Duodenal mucosa (tissue), 2 donors: ENCODE measurements at regions not wholly inside any gene's neighbourhood (a gene's known extent, or its start where the extent isn't known, plus 50 kb on each side); places are given as distances from the start of the nearest gene placed in this dataset.
"Not testable (repeated sequence)": the region's sequence is repeated elsewhere in the genome, so short reads cannot be mapped to it uniquely, and the experiment has no call there.

Experiments used
- H3K27ac ChIP-seq: one replicate; pipeline ENCODE4 v1.7.0; 2013; ENCODE audit warnings: low read depth, low read length
- H3K27me3 ChIP-seq, 2 donors: one replicate each; pipeline ENCODE4 v1.7.0; 2013; ENCODE audit warnings: low read length in 2 of 2, control low read depth in 1 of 2; ENCODE audit not compliant: insufficient read depth in 2 of 2, control insufficient read depth in 1 of 2
- H3K36me3 ChIP-seq, 2 donors: one replicate each; pipeline ENCODE4 v1.7.0; 2013; ENCODE audit warnings: low read length in 2 of 2, control low read depth in 1 of 2; ENCODE audit not compliant: insufficient read depth in 2 of 2, control insufficient read depth in 1 of 2
- H3K4me1 ChIP-seq, 2 donors: one replicate each; pipeline ENCODE4 v1.7.0; 2013; ENCODE audit warnings: low read length in 2 of 2, control low read depth in 1 of 2; ENCODE audit not compliant: insufficient read depth in 2 of 2, control insufficient read depth in 1 of 2
- H3K4me3 ChIP-seq, 2 donors: one replicate each; pipeline ENCODE4 v1.7.0; 2013; ENCODE audit warnings: low read length in 2 of 2, low read depth in 1 of 2
- H3K9ac ChIP-seq, 2 donors: one replicate each; pipeline ENCODE4 v1.7.0; 2013; ENCODE audit warnings: low read length in 2 of 2, low read depth in 1 of 2
- H3K9me3 ChIP-seq, 2 donors: one replicate each; pipeline ENCODE4 v1.7.0; 2013; ENCODE audit warnings: low read length in 2 of 2, control low read depth in 1 of 2; ENCODE audit not compliant: control insufficient read depth in 1 of 2

DNA sequence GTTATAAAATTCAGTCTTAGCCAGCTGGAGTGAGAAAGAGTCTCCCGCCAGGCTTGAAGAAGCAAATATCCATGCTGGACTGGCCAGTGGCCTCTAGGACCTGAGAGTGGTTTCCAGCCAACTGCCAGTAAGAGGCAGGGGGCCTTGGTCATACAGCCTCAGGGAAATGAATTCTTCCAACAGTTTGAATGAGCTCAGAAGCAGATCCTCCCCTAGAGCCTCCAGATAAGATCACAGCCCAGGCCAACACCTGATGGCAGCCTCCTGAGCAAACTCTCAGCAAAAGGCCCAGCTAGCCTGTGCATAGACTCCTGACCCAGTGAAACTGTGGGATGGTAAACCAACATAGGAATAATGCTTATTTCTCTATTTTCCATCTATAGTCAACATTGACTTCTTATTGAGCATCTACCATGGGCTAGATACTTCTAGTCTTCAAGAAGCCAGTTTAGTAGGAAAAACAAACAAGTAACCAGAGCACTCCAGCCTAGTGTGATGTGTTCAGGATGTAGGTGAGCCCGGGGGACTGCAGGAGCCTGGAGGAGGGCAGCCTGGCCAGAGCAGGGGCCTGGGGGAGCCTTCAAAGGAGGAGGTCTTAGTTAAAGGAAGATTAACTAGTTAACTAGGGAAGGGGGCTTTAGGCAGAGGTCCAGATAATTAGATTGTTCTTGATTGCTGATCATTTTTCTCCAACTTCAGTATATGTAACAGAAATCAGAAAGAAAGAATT lies 115.4 kb upstream of the ADO start:
- Histone ChIP-seq H3K4me3 (no peak overlapping the region), H3K27ac (no peak overlapping the region)

DNA sequence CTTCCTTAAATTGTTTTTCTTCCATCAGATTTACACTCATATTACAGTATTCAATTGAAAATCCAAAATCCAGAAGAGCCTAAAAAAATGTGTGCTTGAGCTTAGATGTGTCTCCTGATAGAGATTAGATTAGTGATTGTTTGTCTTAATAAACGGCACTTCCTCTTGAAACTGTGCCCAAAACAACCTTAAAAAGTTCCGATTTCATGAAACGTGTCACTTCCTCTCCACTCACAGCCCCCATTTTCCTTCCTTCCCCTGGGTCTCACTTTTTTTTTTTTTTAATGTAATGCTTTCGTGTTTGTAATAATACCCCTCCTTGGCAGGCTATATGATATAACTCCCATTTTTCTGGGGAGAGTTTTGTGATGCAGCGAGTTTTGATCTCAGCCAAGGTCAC lies 114.8 kb upstream of the ADO start:
- no peak overlapping the region for H3K4me3 ChIP-seq
- H3K27ac ChIP-seq, result no peak overlapping the region

More for the DNA sequence above, 115.4 kb upstream of the ADO start:
- Histone ChIP-seq H3K9me3 (no peaks in the 10 kb centered on the region), H3K36me3 (no peaks in the 10 kb centered on the region), H3K27me3 (no peaks in the 10 kb centered on the region), H3K4me1 (peaks cover 2 to 7% of the 10 kb centered on the region in 2 donors), H3K9ac (no peak overlapping the region)

DNA sequence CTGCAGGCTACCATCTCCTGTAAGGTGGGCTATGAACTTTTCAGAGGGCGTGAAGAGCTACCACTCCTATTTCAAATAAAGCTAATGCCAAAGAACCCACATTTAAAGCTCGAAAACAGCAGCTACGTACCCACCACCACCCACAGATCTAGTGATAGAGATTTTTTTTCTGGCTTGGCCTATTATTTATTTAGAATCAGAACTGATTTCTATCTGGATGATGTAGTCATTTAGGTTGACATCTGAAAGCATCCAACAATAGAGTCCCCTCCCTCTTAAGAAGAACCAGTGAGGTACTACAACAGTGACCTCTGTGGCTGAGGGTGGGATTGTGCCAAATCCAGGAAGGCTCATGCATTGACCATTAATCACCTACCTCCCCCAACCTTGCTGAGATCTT lies 113.8 kb upstream of the ADO start:
- Histone ChIP-seq H3K4me1 (peaks cover 2 to 7% of the 10 kb centered on the region in 2 donors), H3K4me3 (no peak overlapping the region), H3K9me3 (no peaks in the 10 kb centered on the region), H3K27me3 (no peaks in the 10 kb centered on the region), H3K27ac (no peak overlapping the region), H3K36me3 (no peaks in the 10 kb centered on the region), H3K9ac (no peak overlapping the region)

More for the DNA sequence above, 114.8 kb upstream of the ADO start:
- Histone ChIP-seq H3K36me3 (no peaks in the 10 kb centered on the region), H3K9ac (no peak overlapping the region), H3K9me3 (no peaks in the 10 kb centered on the region), H3K4me1 (peaks cover 2 to 7% of the 10 kb centered on the region in 2 donors), H3K27me3 (no peaks in the 10 kb centered on the region)

DNA sequence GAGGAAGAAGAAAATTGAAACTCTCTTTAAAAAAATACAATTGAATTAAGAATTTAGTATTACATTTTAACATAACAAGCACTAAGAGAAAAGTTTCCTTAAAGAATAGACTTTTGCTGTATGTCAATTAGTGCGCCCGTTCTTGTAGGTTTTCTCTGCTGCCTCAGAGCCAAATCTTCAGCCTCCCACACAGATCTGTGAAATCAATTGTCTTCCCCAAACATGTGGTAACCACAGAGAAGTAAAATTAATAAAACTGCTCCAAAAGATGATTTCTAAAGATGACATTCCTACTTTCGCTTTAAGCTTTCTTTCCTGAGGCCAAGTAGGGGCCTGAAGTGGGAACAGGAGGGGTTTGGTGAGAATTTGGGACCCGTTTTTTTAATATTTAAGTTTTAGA lies 113.2 kb upstream of the ADO start:
- Histone ChIP-seq H3K9me3 (no peaks in the 10 kb centered on the region), H3K27me3 (no peaks in the 10 kb centered on the region), H3K27ac (no peak overlapping the region), H3K9ac (no peak overlapping the region), H3K4me1 (peaks cover 2 to 7% of the 10 kb centered on the region in 2 donors), H3K4me3 (no peak overlapping the region), H3K36me3 (no peaks in the 10 kb centered on the region)

DNA sequence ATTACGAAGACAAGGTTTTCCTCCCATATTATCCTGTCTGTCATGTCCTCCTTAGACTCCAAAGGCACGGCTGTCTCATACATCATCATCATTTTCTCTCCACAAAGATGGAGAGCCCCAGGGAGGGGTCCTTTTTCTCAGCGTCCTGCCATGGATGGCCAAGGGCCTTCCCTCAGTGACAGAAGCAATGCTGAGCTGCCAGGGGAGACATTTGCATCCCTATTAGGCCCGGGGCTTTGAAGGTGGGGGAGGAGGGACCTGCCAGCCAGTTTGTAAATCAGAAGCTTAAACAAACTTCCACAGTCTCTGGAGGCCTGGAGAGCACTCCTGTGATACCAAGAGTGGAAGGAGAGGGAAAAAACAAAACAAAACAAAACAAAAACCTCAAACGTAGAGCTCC lies 112.4 kb upstream of the ADO start:
- no peak overlapping the region for H3K4me3 ChIP-seq
- H3K9ac ChIP-seq, result no peak overlapping the region
- H3K9me3 ChIP-seq, result no peaks in the 10 kb centered on the region
- H3K4me1 ChIP-seq, result peaks cover 2 to 7% of the 10 kb centered on the region in 2 donors
- no peak overlapping the region for H3K27ac ChIP-seq
- H3K36me3 ChIP-seq, result no peaks in the 10 kb centered on the region
- H3K27me3 ChIP-seq, result no peaks in the 10 kb centered on the region

DNA sequence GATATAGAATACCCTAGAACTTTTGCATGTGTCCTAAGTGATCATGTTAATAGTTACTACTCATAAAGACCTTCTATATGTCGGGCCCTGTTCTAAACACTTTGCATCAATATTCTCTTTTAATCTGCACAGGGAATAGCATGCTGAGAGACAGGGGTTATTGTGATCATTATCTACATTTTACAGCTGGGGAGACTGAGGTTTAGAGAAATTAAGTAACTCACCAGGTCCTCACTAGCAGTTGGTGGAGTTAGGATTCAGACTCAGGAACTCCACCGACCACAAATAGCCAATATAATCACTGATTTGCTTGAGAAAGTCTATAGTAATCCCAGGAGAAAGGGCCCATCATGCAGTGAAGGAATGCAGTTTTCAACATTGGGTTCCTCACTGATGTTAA lies 111.2 kb upstream of the ADO start:
- peaks cover 2 to 7% of the 10 kb centered on the region in 2 donors for H3K4me1 ChIP-seq
- no peaks in the 10 kb centered on the region for H3K36me3 ChIP-seq
- H3K4me3 ChIP-seq, result no peak overlapping the region
- H3K9ac ChIP-seq, result no peak overlapping the region
- no peak overlapping the region for H3K27ac ChIP-seq
- no peaks in the 10 kb centered on the region for H3K27me3 ChIP-seq
- peaks cover 0 to 4% of the 10 kb centered on the region in 2 donors for H3K9me3 ChIP-seq

DNA sequence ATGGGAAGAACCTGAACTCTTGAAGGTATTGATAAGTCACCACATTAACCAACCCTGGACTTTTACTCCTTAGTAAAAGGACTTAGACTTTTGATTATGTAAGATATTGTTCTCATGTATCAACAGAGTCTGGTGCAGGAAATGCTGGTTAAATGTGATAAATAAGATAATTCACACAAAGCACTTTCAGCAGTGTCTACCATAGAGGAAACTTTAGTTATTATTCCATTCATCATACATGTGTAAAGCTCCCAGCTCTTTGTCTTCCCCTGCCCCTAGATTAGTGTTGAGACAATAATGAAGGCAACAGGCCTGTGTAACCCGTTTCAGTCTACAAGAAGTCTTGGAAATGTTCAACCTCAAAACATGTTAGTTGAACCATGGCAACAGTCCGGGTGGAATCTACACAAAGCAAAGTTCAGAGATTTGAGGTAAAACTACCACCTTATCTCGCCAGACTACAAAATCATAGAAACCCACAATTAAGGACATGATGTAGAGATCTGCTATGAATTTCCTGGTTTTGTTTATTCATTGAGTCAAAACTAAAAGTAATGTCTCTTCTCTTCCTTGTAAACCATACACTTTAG lies 109.9 kb upstream of the ADO start:
- Histone ChIP-seq H3K9me3 (peaks cover 0 to 16% of the 10 kb centered on the region in 2 donors), H3K27ac (no peak overlapping the region), H3K27me3 (no peaks in the 10 kb centered on the region), H3K9ac (no peak overlapping the region), H3K36me3 (no peaks in the 10 kb centered on the region), H3K4me3 (no peak overlapping the region), H3K4me1 (peaks cover 2 to 7% of the 10 kb centered on the region in 2 donors)

DNA sequence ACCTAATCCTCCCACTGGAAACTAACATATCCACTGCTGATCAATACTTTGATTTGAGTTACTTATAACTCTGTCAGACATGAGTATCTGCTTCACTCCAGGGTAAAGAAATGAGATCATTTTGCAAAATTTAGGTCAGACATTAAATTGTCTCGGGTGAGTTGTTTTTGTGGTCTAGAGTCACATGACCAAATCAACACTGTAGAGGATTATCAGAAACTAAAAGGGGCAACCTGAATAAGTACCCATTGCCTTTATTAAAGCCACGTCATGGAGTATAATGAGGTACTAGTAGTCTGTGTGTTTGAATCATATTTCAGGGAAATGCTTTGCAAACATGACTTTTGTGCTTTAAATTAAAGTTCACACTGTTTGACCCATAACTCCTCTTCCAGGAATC lies 107.7 kb upstream of the ADO start:
- Histone ChIP-seq H3K36me3 (no peaks in the 10 kb centered on the region), H3K4me3 (no peak overlapping the region), H3K27ac (no peak overlapping the region), H3K27me3 (no peaks in the 10 kb centered on the region), H3K9ac (no peak overlapping the region), H3K9me3 (peaks cover 6 to 16% of the 10 kb centered on the region in 2 donors), H3K4me1 (no peaks in the 10 kb centered on the region)

DNA sequence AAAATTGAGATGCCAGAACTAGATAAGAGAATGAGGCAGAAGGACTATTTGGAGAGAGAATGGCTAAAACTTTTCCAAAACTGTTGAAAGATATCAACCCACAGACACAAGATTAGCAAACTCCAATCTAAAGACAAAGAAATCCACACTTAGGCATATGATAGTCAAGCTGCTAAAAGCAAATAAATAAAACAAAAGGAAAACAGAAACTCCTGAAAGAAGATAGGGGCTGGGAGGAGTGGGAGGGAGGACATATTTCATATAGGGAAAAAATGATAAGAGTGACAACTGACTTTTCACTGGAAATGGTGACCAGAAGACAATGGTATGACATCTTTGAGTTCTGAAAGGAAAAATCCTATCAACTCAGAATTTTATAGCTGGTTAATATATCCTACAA lies 105.4 kb upstream of the ADO start:
- no peak overlapping the region for H3K9ac ChIP-seq
- no peaks in the 10 kb centered on the region for H3K36me3 ChIP-seq
- H3K9me3 ChIP-seq, result peaks cover 6 to 16% of the 10 kb centered on the region in 2 donors
- H3K27me3 ChIP-seq, result no peaks in the 10 kb centered on the region
- no peak overlapping the region for H3K4me3 ChIP-seq
- no peaks in the 10 kb centered on the region for H3K4me1 ChIP-seq
- H3K27ac ChIP-seq, result no peak overlapping the region

DNA sequence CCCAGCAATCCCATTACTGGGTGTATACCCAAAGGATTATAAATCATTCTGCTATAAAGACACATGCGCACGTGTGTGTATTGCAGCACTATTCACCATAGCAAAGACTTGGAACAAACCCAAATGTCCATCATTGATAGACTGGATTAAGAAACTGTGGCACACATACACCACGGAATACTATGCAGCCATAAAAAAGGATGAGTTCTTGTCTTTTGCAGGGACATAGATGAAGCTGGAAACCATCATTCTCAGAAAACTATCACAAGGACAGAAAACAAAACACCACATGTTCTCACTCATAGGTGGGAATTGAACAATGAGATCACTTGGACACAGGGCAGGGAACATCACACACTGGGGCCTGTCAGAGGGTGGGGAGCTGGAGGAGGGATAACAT lies 100.4 kb upstream of the ADO start:
- not testable (repeated sequence) for H3K27me3 ChIP-seq, H3K4me3 ChIP-seq, H3K36me3 ChIP-seq, H3K27ac ChIP-seq, H3K9ac ChIP-seq, H3K9me3 ChIP-seq, H3K4me1 ChIP-seq
